ENCODE measurements at regions not wholly inside any gene's neighbourhood (a gene's known extent, or its start where the extent isn't known, plus 50 kb on each side); places are given as distances from the start of the nearest gene placed in this dataset.

- H3K79me2 ChIP-seq (ENCODE audit: control insufficient read depth, insufficient read depth, low read length) = no peaks in the 10 kb centered on the region
- no peak overlapping the region for H2AFZ ChIP-seq (ENCODE audit: low read depth, low read length)
- no peak overlapping the region for H3K4me2 ChIP-seq (ENCODE audit: insufficient read depth, low read length)
- H3K4me3 ChIP-seq (replicated peaks in 1 of 3; ENCODE audit: insufficient read depth in 1 of 3, low read depth in 1 of 3, low read length in 3 of 3) = no peak overlapping the region
- H3K9ac ChIP-seq (replicated peaks; ENCODE audit: extremely low read depth, insufficient read depth, low read length) = no peak overlapping the region
- no peaks in the 10 kb centered on the region for H3K27me3 ChIP-seq (ENCODE audit: control insufficient read depth in 2 of 2, insufficient read depth in 2 of 2, low read length in 2 of 2)
- DNase-seq (ENCODE audit: low read depth, low spot score) (no peak), FAIRE-seq (no peak)
- H4K20me1 ChIP-seq (replicated peaks; ENCODE audit: control insufficient read depth, extremely low read depth, insufficient read depth, low read length) = no peaks in the 10 kb centered on the region
- no peaks in the 10 kb centered on the region for H3K36me3 ChIP-seq (ENCODE audit: control insufficient read depth in 2 of 2, extremely low read depth in 1 of 2, insufficient read depth in 2 of 2, low read length in 2 of 2)
- H3K9me1 ChIP-seq (replicated peaks; ENCODE audit: control insufficient read depth, extremely low read depth, insufficient read depth, low read length) = no peaks in the 10 kb centered on the region
- TF ChIP-seq FOS (IDR thresholded peaks at IDR 0.05; ENCODE audit: borderline replicate concordance, insufficient read depth, low read length) (no peak), MYC (IDR thresholded peaks at IDR 0.05; ENCODE audit: low read depth, low read length) (no peak), POLR2A (IDR thresholded peaks at IDR 0.05; ENCODE audit: low read depth, low read length) (no peak), MAX (IDR thresholded peaks at IDR 0.05; ENCODE audit: insufficient read depth, insufficient read length) (no peak), GATA2 (IDR thresholded peaks at IDR 0.05; ENCODE audit: insufficient read depth, insufficient read length, low read depth, low read length) (no peak), JUN (IDR thresholded peaks at IDR 0.05; ENCODE audit: borderline replicate concordance, insufficient read depth, insufficient read length, low read depth) (no peak), EZH2 (IDR thresholded peaks at IDR 0.05; ENCODE audit: borderline replicate concordance, low read depth, low read length, severe bottlenecking) (no peak), POLR2AphosphoS5 (IDR thresholded peaks at IDR 0.05; ENCODE audit: insufficient read depth, low read depth, low read length) (no peak)
- TF ChIP-seq, protein P1, sequence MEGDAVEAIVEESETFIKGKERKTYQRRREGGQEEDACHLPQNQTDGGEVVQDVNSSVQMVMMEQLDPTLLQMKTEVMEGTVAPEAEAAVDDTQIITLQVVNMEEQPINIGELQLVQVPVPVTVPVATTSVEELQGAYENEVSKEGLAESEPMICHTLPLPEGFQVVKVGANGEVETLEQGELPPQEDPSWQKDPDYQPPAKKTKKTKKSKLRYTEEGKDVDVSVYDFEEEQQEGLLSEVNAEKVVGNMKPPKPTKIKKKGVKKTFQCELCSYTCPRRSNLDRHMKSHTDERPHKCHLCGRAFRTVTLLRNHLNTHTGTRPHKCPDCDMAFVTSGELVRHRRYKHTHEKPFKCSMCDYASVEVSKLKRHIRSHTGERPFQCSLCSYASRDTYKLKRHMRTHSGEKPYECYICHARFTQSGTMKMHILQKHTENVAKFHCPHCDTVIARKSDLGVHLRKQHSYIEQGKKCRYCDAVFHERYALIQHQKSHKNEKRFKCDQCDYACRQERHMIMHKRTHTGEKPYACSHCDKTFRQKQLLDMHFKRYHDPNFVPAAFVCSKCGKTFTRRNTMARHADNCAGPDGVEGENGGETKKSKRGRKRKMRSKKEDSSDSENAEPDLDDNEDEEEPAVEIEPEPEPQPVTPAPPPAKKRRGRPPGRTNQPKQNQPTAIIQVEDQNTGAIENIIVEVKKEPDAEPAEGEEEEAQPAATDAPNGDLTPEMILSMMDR (IDR thresholded peaks at IDR 0.05; ENCODE audit: extremely low read depth in 1 of 2, insufficient read depth in 1 of 2, low read depth in 1 of 2, low read length in 2 of 2) = no peak
- ChIA-PET POLR2A (no interaction called here), CTCF (interaction anchor here (0.9 to 1.6 kb wide), 2 partner anchors 11 to 16 kb away, joined by 3 to 5 read pairs; no protein-coding TSS in a partner anchor)
- dilution Hi-C loops (cut with MboI; ENCODE audit: extremely low pct_ligation_motif_present, low sequenced_read_pairs) (no loop called here), intact Hi-C loops (cut with micrococcal nuclease) (no loop called here)
- H3K9me3 ChIP-seq (replicated peaks; ENCODE audit: control insufficient read depth, insufficient read depth, low read length) = no peaks in the 10 kb centered on the region
- H3K4me1 ChIP-seq (ENCODE audit: control insufficient read depth, extremely low read depth, insufficient read depth, low read length) = peaks cover 8% of the 10 kb centered on the region
- BruUV-seq (replicated peaks) = no TSS peak
- no peak overlapping the region for H3K27ac ChIP-seq (ENCODE audit: insufficient read depth, low read depth, low read length)
Observed at GRCh38 chr15:96867992-96868391, 537.5 kb downstream of the NR2F2 start.

Data from endothelial cell of umbilical vein (primary cell).